PC-3 (cell line): ENCODE measurements at regions not wholly inside any gene's neighbourhood (a gene's known extent, or its start where the extent isn't known, plus 50 kb on each side); places are given as distances from the start of the nearest gene placed in this dataset.

Experiments used
- ATAC-seq: fragments of 200-7000 bp; cut with Tn5 transposase; 2 replicates; pipeline ENCODE4 v1.9.1; 2020; ENCODE audit warnings: mild to moderate bottlenecking, moderate library complexity
- BruUV-seq: library from RNA; stranded (reverse); fragments of 400-500 nt; replicated peaks from 2 replicates; lab custom pipeline; 2021; lab: Mats Ljungman, UMichigan
- CTCF ChIA-PET: fragments of 300-600 bp; sonication (Branson Sonifier 250); formaldehyde crosslinking; loops from one replicate; lab custom pipeline; 2022; ENCODE audit warnings: antibody characterized with exemption; lab: Charles Lee
- POLR2A ChIA-PET: fragments of 300-600 bp; sonication (Branson Sonifier 250); formaldehyde crosslinking; loops from one replicate; lab custom pipeline; 2022; ENCODE audit warnings: antibody characterized with exemption; ENCODE audit not compliant: unreplicated experiment; lab: Charles Lee
- DNase-seq: peaks from one replicate; pipeline ENCODE4 v3.0.0-alpha.2; 2015
- H2AFZ ChIP-seq: fragments of 300-600 bp; sonication (generic); 2 replicates; pipeline ENCODE4 v1.6.0; 2016; ENCODE audit warnings: antibody characterized with exemption, low read length
- H3F3A ChIP-seq: fragments of 300-600 bp; sonication (generic); one replicate; pipeline ENCODE4 v1.6.0; 2017; ENCODE audit warnings: antibody characterized with exemption, low read length, control low read depth, mild to moderate bottlenecking; ENCODE audit not compliant: unreplicated experiment
- H3K27ac ChIP-seq: fragments of 300-600 bp; sonication (generic); 2 replicates; pipeline ENCODE4 v1.5.1; 2016; ENCODE audit warnings: mild to moderate bottlenecking, low read length
- H3K27me3 ChIP-seq: fragments of 300-600 bp; sonication (generic); 2 replicates; pipeline ENCODE4 v1.6.1; 2016; ENCODE audit warnings: low read length, mixed read lengths
- H3K36me3 ChIP-seq: fragments of 300-600 bp; sonication (generic); 2 replicates; pipeline ENCODE4 v1.6.1; 2016; ENCODE audit warnings: low read depth, mixed run types, low read length, mixed read lengths
- H3K4me1 ChIP-seq: fragments of 300-600 bp; sonication (generic); 2 replicates; pipeline ENCODE4 v1.5.1; 2016; ENCODE audit warnings: low read length; ENCODE audit not compliant: insufficient read depth
- H3K4me2 ChIP-seq: fragments of 300-600 bp; sonication (generic); 2 replicates; pipeline ENCODE4 v1.6.0; 2016; ENCODE audit warnings: low read length
- H3K4me3 ChIP-seq: fragments of 300-600 bp; sonication (generic); 2 replicates; pipeline ENCODE4 v1.5.1; 2016; ENCODE audit warnings: mild to moderate bottlenecking, low read length, mixed read lengths
- H3K79me2 ChIP-seq: fragments of 300-600 bp; sonication (generic); 2 replicates; pipeline ENCODE4 v1.6.1; 2017; ENCODE audit warnings: low read length, mixed read lengths
- H3K9ac ChIP-seq: fragments of 300-600 bp; sonication (generic); 2 replicates; pipeline ENCODE4 v1.6.0; 2016; ENCODE audit warnings: mild to moderate bottlenecking, low read length
- H3K9me2 ChIP-seq: fragments of 300-600 bp; sonication (generic); replicated peaks from 2 replicates; pipeline ENCODE4 v1.6.1; 2016; ENCODE audit warnings: mixed run types, low read length, mixed read lengths
- H3K9me3 ChIP-seq: fragments of 300-600 bp; sonication (generic); 2 replicates; pipeline ENCODE4 v1.6.1; 2016; ENCODE audit warnings: low read length, mixed read lengths
- H4K20me1 ChIP-seq: fragments of 300-600 bp; sonication (generic); 2 replicates; pipeline ENCODE4 v1.6.1; 2016; ENCODE audit warnings: low read length, mixed read lengths
- CTCF ChIP-seq: fragments of 300-600 bp; sonication (generic); conservative IDR thresholded peaks from 2 replicates; pipeline ENCODE4 v1.5.1; 2017; ENCODE audit warnings: antibody characterized with exemption, low read depth, mild to moderate bottlenecking, low read length
- EZH2 ChIP-seq: fragments of 300-600 bp; sonication (generic); IDR thresholded peaks from one replicate; pipeline ENCODE4 v1.6.1; 2017; ENCODE audit warnings: antibody characterized with exemption, mild to moderate bottlenecking, low read length; ENCODE audit not compliant: unreplicated experiment
- EZH2phosphoT487 ChIP-seq: fragments of 300-600 bp; sonication (generic); IDR thresholded peaks from 2 replicates; pipeline ENCODE4 v1.6.1; 2018; ENCODE audit warnings: mild to moderate bottlenecking, antibody characterized with exemption, low read length, borderline replicate concordance
- intact Hi-C: fragments of 100-400 bp; cut with micrococcal nuclease; formaldehyde crosslinking; loops from 2 replicates; pipeline ENCODE4 v1.9.0; 2023

GRCh38 chr10:120800528-120801323 is 50.4 kb upstream of the WDR11 start:
- intact Hi-C loops, result no loop called here
- Histone ChIP-seq H3K79me2 (no peaks in the 10 kb centered on the region), H4K20me1 (no peaks in the 10 kb centered on the region), H3K27me3 (no peaks in the 10 kb centered on the region), H3K9ac (no peak overlapping the region), H3K9me3 (no peaks in the 10 kb centered on the region), H2AFZ (no peak overlapping the region), H3K4me3 (no peak overlapping the region), H3K9me2 (no peaks in the 10 kb centered on the region), H3K4me2 (no peak overlapping the region), H3K4me1 (no peaks in the 10 kb centered on the region), H3K36me3 (no peaks in the 10 kb centered on the region), H3F3A (no peaks in the 10 kb centered on the region), H3K27ac (no peak overlapping the region)
- ATAC-seq (no peak), DNase-seq (no peak)
- POLR2A ChIA-PET, result no interaction called here
- CTCF ChIA-PET, result no interaction called here
- no TSS peak for BruUV-seq
- TF ChIP-seq CTCF, result no peak
- no peak for TF ChIP-seq EZH2phosphoT487
- no peak for TF ChIP-seq EZH2
